ENCODE measurements at regions not wholly inside any gene's neighbourhood (a gene's known extent, or its start where the extent isn't known, plus 50 kb on each side); places are given as distances from the start of the nearest gene placed in this dataset.

DNA sequence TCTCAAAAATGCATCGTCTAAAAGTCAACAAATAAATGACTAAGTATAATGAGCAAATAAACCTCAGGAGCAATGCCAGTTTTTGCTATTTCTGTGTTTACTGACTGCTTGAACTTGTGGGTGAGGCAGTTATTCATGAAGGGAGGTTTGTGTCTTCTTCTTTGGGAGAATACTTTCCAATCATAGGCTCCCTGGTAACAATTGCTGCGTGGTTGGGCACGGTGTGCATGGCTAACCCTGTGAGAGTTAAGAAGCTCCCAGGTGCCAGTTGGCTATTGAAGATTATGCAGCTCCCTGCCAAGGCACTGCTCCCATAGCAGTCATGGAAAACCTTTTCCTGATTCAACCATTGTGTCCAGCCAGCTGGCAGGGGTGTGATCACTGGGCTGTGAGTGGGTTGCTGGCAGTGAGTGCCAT lies 775.9 kb upstream of the GOT2 start:
- no peaks in the 10 kb centered on the region for H3K36me3 Mint-ChIP-seq
- H3K4me3 Mint-ChIP-seq, result no peak overlapping the region
- no peaks in the 10 kb centered on the region for H3K4me1 Mint-ChIP-seq
- TF ChIP-seq, protein P1, sequence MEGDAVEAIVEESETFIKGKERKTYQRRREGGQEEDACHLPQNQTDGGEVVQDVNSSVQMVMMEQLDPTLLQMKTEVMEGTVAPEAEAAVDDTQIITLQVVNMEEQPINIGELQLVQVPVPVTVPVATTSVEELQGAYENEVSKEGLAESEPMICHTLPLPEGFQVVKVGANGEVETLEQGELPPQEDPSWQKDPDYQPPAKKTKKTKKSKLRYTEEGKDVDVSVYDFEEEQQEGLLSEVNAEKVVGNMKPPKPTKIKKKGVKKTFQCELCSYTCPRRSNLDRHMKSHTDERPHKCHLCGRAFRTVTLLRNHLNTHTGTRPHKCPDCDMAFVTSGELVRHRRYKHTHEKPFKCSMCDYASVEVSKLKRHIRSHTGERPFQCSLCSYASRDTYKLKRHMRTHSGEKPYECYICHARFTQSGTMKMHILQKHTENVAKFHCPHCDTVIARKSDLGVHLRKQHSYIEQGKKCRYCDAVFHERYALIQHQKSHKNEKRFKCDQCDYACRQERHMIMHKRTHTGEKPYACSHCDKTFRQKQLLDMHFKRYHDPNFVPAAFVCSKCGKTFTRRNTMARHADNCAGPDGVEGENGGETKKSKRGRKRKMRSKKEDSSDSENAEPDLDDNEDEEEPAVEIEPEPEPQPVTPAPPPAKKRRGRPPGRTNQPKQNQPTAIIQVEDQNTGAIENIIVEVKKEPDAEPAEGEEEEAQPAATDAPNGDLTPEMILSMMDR (IDR thresholded peaks at IDR 0.05; ENCODE audit: unreplicated experiment), result no peak
- H3K27ac Mint-ChIP-seq, result no peak overlapping the region
- no peaks in the 10 kb centered on the region for H3K27me3 Mint-ChIP-seq (ENCODE audit: low read depth)
- DNase-seq (ENCODE audit: low spot score in 2 of 2, unreplicated experiment in 2 of 2), result no peak
- peaks cover 19% of the 10 kb centered on the region for H3K9me3 Mint-ChIP-seq

DNA sequence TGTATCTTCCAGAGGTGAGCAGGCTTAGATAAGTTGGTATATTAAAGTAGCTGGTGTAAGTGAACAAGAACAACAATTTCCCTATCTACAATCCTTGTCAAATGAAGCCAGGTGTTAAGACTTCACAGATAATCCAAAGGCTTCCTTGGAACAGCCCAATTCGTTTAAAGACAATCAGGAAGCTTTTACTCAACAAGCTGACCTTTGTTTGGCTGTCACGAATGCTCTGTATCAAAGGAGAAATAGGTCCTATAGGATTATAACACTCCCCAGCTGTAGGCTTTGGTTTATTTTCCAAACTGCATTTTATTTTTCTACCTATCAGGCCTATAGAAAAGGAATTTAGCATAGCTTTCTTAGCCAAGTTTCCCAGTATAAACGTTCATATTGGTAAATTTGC lies 766.5 kb upstream of the GOT2 start:
- H3K36me3 Mint-ChIP-seq, result no peaks in the 10 kb centered on the region
- DNase-seq (ENCODE audit: low spot score in 2 of 2, unreplicated experiment in 2 of 2), result no peak
- TF ChIP-seq, protein P1 (IDR thresholded peaks at IDR 0.05; ENCODE audit: unreplicated experiment), result no peak
- no peaks in the 10 kb centered on the region for H3K27me3 Mint-ChIP-seq (ENCODE audit: low read depth)
- no peak overlapping the region for H3K4me3 Mint-ChIP-seq
- H3K4me1 Mint-ChIP-seq, result no peaks in the 10 kb centered on the region
- H3K27ac Mint-ChIP-seq, result no peak overlapping the region
- H3K9me3 Mint-ChIP-seq, result no peaks in the 10 kb centered on the region

DNA sequence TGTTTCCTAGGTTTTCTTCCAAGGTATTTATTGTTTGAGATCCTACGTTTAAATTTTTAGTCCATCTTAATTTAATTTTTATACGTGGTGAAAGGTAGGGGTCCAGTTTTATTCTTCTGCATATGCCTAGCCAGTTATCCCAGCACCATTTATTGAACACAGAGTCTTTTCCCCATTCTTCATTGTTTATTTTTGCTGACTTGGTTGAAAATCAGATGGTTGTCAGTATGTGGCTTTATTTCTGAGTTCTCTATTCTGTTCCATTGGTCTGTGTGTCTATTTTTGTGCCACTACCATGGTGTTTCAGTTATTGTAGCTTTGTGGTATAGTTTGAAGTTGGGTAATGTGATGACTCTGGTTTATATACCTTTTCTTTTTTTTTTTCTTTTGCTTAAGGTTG lies 753.0 kb upstream of the GOT2 start:
- Mint-ChIP-seq H3K36me3 (no peaks in the 10 kb centered on the region), H3K27ac (no peak overlapping the region), H3K4me1 (no peaks in the 10 kb centered on the region), H3K9me3 (peaks cover 12% of the 10 kb centered on the region), H3K27me3 (ENCODE audit: low read depth) (no peaks in the 10 kb centered on the region), H3K4me3 (no peak overlapping the region)
- TF ChIP-seq, protein P1 (IDR thresholded peaks at IDR 0.05; ENCODE audit: unreplicated experiment), result no peak
- no peak for DNase-seq (ENCODE audit: low spot score in 2 of 2, unreplicated experiment in 2 of 2)

DNA sequence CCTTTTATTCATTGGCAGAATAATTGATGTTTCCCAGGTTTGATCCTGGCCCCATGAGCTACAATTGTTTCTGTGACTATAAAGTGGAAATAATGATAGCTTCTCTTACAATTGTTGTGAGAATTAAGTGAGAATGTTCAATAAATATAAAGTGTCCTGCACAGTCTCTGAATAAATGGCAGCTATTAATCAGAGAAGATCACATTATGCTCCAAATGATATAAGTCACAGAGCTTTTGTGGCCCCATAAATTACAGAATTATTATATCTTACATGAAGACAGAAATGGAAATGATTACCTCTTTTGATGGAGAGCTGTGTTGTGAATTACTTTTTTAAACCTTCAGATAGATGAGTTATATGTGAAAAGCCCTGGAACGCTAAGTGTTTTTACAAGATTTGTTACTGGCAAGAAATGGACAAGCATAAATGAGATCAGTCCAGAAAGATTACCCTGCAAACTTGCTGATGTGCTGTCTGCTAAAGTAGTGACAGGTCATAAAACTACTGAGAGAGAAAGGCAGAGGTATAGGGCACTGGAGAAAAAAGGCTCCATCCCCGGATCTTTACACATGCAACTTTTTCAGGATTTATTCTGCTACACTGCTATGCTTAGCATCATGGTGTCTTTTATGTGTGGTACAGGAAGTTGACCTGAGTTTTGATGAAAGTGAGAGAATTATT lies 750.9 kb upstream of the GOT2 start:
- H3K36me3 Mint-ChIP-seq, result no peaks in the 10 kb centered on the region
- no peak for DNase-seq (ENCODE audit: low spot score in 2 of 2, unreplicated experiment in 2 of 2)
- H3K9me3 Mint-ChIP-seq, result peaks cover 12% of the 10 kb centered on the region
- H3K4me3 Mint-ChIP-seq, result no peak overlapping the region
- TF ChIP-seq, protein P1 (IDR thresholded peaks at IDR 0.05; ENCODE audit: unreplicated experiment), result no peak
- no peaks in the 10 kb centered on the region for H3K4me1 Mint-ChIP-seq
- no peak overlapping the region for H3K27ac Mint-ChIP-seq
- H3K27me3 Mint-ChIP-seq (ENCODE audit: low read depth), result no peaks in the 10 kb centered on the region

DNA sequence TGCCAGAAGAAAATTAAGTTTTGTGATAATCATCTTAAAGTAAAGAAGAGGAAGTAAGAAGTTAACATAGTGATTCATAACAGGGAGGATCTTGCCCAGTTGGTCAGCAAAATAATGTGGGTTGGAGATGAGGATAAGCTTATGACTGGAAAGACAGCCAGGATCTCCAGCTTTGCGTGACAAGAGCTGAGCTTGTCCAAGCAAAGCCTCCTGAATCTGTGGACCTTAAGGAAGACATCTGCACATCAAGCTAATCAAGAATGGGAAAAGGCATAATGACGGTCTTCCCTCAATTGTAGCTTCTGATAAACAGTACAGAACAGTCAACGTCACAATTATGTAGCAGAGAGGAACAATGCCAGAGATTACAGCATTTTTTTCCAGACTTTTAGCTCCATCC lies 744.7 kb upstream of the GOT2 start:
- Mint-ChIP-seq H3K4me1 (no peaks in the 10 kb centered on the region), H3K9me3 (peaks cover 11% of the 10 kb centered on the region), H3K27me3 (ENCODE audit: low read depth) (no peaks in the 10 kb centered on the region), H3K36me3 (no peaks in the 10 kb centered on the region), H3K4me3 (no peak overlapping the region), H3K27ac (no peak overlapping the region)
- TF ChIP-seq, protein P1 (IDR thresholded peaks at IDR 0.05; ENCODE audit: unreplicated experiment), result no peak
- no peak for DNase-seq (ENCODE audit: low spot score in 2 of 2, unreplicated experiment in 2 of 2)

DNA sequence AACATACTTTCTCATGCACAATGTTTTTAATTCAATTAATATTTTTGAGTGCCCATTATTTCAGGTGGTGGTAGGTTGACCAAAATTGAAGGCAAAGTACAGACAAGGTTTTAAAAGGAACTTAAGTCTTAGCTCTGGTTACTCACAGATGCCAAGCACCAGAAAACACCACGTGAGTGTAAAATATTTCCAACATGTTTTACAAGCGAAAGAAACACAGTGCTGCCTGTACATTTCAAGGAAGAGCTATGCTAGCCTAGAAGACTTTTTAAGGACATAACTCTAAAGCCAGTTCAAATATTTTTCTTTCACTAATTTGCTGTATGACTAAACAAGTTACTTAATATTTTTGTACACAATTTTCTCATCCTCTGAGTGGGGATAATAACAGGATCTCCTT lies 736.4 kb upstream of the GOT2 start:
- TF ChIP-seq, protein P1 (IDR thresholded peaks at IDR 0.05; ENCODE audit: unreplicated experiment), result no peak
- Mint-ChIP-seq H3K36me3 (no peaks in the 10 kb centered on the region), H3K27me3 (ENCODE audit: low read depth) (no peaks in the 10 kb centered on the region), H3K27ac (no peak overlapping the region), H3K4me3 (no peak overlapping the region), H3K9me3 (peaks cover 11% of the 10 kb centered on the region), H3K4me1 (no peaks in the 10 kb centered on the region)
- no peak for DNase-seq (ENCODE audit: low spot score in 2 of 2, unreplicated experiment in 2 of 2)
